ENCODE measurements at regions not wholly inside any gene's neighbourhood (a gene's known extent, or its start where the extent isn't known, plus 50 kb on each side); places are given as distances from the start of the nearest gene placed in this dataset.

DNA sequence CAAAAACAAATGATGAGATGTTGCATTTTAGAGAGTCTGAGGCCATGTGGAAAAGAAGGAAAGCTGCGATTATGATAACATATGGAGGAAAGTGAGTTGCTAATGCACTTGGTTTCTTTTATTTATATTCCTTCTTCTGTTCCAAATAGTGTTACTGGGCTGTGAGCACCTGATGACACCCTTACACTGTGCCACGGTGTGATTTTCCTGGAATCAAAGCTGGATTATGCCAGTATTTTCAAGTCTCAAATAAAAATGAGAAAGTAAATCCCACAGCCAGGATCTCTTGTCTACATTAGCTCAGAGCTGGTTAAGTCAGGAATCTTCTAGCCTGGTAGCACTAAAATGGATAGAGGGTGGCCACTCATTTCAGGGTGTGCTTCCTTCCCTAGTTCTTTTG lies 670.8 kb downstream of the TDRD15 start:
- no peak for TF ChIP-seq TAF1 (IDR thresholded peaks at IDR 0.05; ENCODE audit: borderline replicate concordance, insufficient read depth, low read length)
- no peak for TF ChIP-seq SIN3A (IDR thresholded peaks at IDR 0.05; ENCODE audit: borderline replicate concordance, insufficient read depth, low read length)

All from PFSK-1 (cell line).